MM.1S (cell line): ENCODE measurements at regions not wholly inside any gene's neighbourhood (a gene's known extent, or its start where the extent isn't known, plus 50 kb on each side); places are given as distances from the start of the nearest gene placed in this dataset.

Experiments used
- EZH2phosphoT487 ChIP-seq: fragments of 300-600 bp; sonication (generic); IDR thresholded peaks from 2 replicates; pipeline ENCODE4 v1.6.1; 2018; ENCODE audit warnings: antibody characterized with exemption, low read length
- TF ChIP-seq, protein P1 (sequence below): fragments of 300-600 bp; sonication (generic); IDR thresholded peaks from 2 replicates; pipeline ENCODE4 v1.5.1; 2016; ENCODE audit warnings: antibody characterized with exemption, low read length, mixed read lengths

DNA sequence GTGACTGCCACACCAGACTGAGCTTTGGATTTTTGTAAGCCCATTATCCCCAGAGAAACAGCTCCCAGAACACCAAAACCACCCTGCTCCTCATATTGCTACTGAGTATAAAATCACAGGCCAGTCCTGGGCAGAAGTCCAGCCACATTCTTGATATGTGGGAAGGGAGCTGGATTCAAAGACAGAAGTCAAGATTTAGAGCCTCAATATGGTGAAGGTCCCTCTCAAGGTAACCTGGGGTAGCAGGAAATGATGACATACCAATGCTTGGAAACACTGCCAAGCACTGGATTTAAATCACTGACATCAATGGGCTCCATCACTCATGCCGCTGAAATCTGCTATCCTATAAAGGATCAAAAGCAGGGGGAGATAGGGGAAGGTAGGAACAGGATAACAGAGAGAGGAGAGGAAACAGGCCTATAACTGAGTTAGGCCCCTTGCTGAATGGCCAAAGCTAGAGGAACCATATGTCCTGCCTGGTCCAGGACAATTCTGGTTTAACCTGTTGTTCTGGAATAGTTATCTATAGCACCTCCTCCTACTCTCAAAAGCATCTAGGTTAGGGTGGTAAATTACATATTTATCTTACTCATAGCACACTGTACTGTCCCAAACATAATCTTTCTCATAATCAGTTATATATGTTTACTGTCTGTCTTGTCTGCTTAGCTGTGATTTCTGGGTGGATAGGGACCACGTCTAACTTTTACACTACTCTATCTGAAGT, 83.7 kb upstream of the NHS start:
- TF ChIP-seq, protein P1, sequence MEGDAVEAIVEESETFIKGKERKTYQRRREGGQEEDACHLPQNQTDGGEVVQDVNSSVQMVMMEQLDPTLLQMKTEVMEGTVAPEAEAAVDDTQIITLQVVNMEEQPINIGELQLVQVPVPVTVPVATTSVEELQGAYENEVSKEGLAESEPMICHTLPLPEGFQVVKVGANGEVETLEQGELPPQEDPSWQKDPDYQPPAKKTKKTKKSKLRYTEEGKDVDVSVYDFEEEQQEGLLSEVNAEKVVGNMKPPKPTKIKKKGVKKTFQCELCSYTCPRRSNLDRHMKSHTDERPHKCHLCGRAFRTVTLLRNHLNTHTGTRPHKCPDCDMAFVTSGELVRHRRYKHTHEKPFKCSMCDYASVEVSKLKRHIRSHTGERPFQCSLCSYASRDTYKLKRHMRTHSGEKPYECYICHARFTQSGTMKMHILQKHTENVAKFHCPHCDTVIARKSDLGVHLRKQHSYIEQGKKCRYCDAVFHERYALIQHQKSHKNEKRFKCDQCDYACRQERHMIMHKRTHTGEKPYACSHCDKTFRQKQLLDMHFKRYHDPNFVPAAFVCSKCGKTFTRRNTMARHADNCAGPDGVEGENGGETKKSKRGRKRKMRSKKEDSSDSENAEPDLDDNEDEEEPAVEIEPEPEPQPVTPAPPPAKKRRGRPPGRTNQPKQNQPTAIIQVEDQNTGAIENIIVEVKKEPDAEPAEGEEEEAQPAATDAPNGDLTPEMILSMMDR: no peak
- TF ChIP-seq EZH2phosphoT487: no peak
